ENCODE measurements at regions not wholly inside any gene's neighbourhood (a gene's known extent, or its start where the extent isn't known, plus 50 kb on each side); places are given as distances from the start of the nearest gene placed in this dataset.

DNA sequence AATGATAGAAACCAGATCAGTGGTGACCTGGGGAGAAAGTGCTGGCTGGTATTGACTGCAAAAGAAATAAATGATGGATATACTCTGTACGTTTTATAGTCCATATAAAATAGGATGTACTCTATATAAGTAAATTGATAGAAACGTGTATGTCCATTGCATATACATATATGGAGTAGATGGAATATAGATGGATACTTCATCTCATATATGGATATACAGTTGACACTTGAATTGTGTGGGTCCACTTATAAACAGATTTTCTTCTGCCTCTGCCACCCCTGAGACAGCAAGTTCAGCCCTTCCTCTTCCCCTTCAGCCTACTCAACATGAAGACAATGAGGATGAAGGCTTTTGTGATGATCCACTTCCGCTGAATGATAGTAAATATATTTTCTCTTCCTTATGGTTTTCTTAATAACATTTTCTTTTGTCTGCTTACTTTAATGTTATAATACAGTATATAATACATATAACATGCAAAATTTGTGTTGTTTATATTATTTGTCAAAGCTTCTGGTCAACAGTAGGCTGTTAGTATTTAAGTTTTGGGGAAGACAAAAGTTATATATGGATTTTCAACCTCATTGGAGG lies 76.1 kb upstream of the MYCN start:
- no peak for TF ChIP-seq CTCF (conservative IDR thresholded peaks at IDR 0.05; ENCODE audit: low read length)

DNA sequence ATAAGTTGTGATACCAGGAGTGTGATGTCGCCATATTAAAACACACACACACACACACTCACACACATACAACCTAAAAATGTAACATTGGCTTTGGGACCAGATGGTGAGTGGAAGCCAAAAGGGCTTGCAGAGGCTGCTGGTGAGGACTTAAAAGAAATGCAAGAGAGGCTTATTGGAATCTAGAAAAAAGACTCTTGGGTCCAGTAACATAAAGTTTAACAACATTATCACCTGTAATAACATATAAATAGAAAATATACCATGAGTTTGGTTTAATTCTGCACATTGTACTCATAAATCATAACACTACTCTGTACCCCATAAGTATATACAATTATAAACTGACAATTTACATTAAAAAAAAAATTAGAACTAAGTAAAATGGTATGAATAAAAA lies 74.4 kb upstream of the MYCN start:
- no peak overlapping the region for H3K4me3 ChIP-seq (ENCODE audit: low read length)
- no peak for TF ChIP-seq CTCF (conservative IDR thresholded peaks at IDR 0.05; ENCODE audit: low read length)
- no peak for DNase-seq (ENCODE audit: low read depth)

More for the DNA sequence above, 76.1 kb upstream of the MYCN start:
- no peak for DNase-seq (ENCODE audit: low read depth)
- H3K4me3 ChIP-seq (ENCODE audit: low read length), result no peak overlapping the region

DNA sequence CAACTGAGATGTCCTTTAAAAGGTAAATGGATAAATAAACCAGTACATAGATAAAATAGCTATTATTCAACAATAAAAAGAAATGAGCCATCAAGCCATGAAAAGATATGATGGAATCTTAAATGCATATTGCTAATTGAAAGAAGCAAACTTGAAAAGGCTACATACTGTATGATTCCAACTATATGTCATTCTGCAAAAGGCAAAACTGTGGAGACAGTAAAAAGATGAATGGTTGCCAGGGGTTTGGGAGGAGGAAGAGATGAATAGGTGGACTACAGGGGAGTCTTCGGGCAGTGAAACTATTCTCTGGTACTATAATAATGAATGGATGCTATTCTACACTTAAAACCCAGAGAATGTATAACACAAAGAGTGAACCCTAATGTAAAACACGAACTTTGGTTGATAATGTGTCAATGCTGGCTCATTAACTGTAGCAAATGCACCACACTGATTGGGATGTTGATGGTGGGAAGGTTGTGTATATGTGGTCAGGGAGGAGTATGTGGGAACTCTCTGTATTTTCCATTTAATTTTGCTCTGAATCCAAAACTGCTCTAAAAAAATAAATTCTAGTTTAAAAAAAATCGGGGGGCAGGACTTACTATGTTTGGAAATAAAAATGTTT lies 73.7 kb upstream of the MYCN start:
- H3K4me3 ChIP-seq (ENCODE audit: low read length), result no peak overlapping the region
- no peak for DNase-seq (ENCODE audit: low read depth)
- TF ChIP-seq CTCF (conservative IDR thresholded peaks at IDR 0.05; ENCODE audit: low read length), result no peak

DNA sequence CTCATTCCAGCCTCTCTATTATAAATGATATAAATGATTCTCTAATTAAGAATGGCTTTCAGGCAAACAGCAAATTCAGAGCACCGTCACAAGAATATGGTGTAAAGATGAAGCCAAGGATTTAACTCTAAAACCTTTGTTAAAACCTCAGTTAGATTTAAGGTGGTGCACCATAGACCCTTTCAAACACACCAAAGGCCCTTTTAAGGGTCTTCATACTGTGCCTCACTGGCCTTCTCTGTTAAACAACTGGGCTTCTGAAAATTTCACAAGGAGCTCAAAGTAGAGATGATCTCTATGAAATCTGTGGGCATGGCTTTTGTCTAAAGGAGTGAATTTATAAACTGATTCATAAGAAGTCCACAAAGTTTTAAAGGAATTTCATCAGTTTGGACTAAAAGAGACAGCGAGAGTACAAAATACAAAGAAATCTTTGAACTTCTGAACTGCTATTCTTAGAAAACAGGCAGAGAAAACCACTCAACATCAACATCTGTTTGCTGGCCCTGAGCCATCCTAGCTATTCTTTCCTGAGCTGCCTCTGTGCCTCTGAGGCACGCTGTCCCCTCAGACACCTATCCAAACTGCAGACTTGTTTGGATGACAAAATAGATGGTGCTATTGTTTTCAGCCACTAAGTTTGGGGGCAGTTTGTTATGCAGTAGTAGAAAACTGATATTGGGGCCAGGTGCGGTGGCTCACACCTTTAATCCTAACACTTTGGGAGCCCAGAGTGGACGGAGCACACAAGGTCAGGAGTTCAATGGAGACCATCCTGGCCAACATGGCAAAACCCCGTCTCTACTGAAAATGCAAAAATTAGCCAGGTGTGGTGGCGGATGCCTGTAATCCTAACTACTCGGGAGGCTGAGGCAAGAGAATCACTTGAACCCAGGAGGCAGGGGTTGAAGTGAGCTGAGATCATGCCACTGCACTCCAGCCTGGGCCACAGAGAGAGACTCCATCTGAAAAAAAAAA lies 72.9 kb upstream of the MYCN start:
- H3K4me3 ChIP-seq (ENCODE audit: low read length), result no peak overlapping the region
- DNase-seq (ENCODE audit: low read depth), result no peak
- no peak for TF ChIP-seq CTCF (conservative IDR thresholded peaks at IDR 0.05; ENCODE audit: low read length)

GRCh38 chr2:15868186-15868585 lies 72.2 kb upstream of the MYCN start:
- no peak for TF ChIP-seq CTCF (conservative IDR thresholded peaks at IDR 0.05; ENCODE audit: low read length)
- H3K4me3 ChIP-seq (ENCODE audit: low read length), result no peak overlapping the region
- DNase-seq (ENCODE audit: low read depth), result no peak

DNA sequence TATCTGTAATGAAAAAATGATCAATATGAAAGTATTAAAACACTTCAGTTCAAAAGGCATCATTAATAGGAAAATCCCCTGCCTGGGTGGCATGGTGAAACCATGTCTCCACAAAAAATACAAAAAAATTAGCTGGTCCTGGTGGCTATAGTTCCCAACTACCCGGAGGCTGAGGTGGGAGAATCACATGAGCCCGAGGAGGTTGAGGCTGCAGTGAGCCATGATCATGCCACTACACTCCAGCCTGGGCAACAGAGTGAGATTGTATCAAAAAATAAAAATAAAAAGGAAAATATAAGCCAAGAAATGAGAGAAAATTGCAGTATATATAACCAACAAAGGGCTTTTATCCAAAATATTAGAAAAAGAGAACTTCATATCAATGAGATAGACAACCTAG lies 71.6 kb upstream of the MYCN start:
- no peak for TF ChIP-seq CTCF (conservative IDR thresholded peaks at IDR 0.05; ENCODE audit: low read length)

More for the DNA sequence above, 71.6 kb upstream of the MYCN start:
- no peak overlapping the region for H3K4me3 ChIP-seq (ENCODE audit: low read length)
- no peak for DNase-seq (ENCODE audit: low read depth)

All from AG10803 (cell line).